ENCODE measurements at regions not wholly inside any gene's neighbourhood (a gene's known extent, or its start where the extent isn't known, plus 50 kb on each side); places are given as distances from the start of the nearest gene placed in this dataset.
A peak's percentile ranks its signal among the peaks of the same experiment; 100 is the strongest.

- peak; percentile 50 for DNase-seq (ENCODE audit: low spot score)
Observed at GRCh38 chr6:14274546-14275492, 157.2 kb downstream of the CD83 start.

- DNase-seq (ENCODE audit: low spot score), result peak; percentile 56
Observed at GRCh38 chr6:14275493-14275851, 157.9 kb downstream of the CD83 start.

- no peak for DNase-seq (ENCODE audit: low spot score)
Observed at GRCh38 chr6:14276071-14276470, 158.5 kb downstream of the CD83 start.

- peak; percentile 62 for DNase-seq (ENCODE audit: low spot score)
Observed at GRCh38 chr6:14276667-14277404, 159.3 kb downstream of the CD83 start.

GRCh38 chr6:14277405-14277930 is 159.9 kb downstream of the CD83 start:
- DNase-seq (ENCODE audit: low spot score), result no peak

GRCh38 chr6:14278006-14278405 is 160.4 kb downstream of the CD83 start:
- no peak for DNase-seq (ENCODE audit: low spot score)

- no peak for DNase-seq (ENCODE audit: low spot score)
Observed at GRCh38 chr6:14278446-14278845, 160.9 kb downstream of the CD83 start.

- DNase-seq (ENCODE audit: low spot score), result no peak
Observed at GRCh38 chr6:14280006-14280510, 162.5 kb downstream of the CD83 start.

GRCh38 chr6:14280766-14281293 is 163.3 kb downstream of the CD83 start:
- DNase-seq (ENCODE audit: low spot score), result no peak

GRCh38 chr6:14281811-14282660 is 164.5 kb downstream of the CD83 start:
- DNase-seq (ENCODE audit: low spot score), result peak; percentile 75

- DNase-seq (ENCODE audit: low spot score), result no peak
Observed at GRCh38 chr6:14282854-14283505, 165.4 kb downstream of the CD83 start.

GRCh38 chr6:14283600-14284235 is 166.1 kb downstream of the CD83 start:
- no peak for DNase-seq (ENCODE audit: low spot score)

GRCh38 chr6:14284969-14285590 is 167.5 kb downstream of the CD83 start:
- DNase-seq (ENCODE audit: low spot score), result peak; percentile 28

- peak; percentile 82 for DNase-seq (ENCODE audit: low spot score)
Observed at GRCh38 chr6:14286144-14286543, 168.6 kb downstream of the CD83 start.

GRCh38 chr6:14286634-14287428 is 169.3 kb downstream of the CD83 start:
- DNase-seq (ENCODE audit: low spot score), result no peak

- DNase-seq (ENCODE audit: low spot score), result no peak
Observed at GRCh38 chr6:14287707-14288106, 170.1 kb downstream of the CD83 start.

- no peak for DNase-seq (ENCODE audit: low spot score)
Observed at GRCh38 chr6:14288910-14289309, 171.3 kb downstream of the CD83 start.

GRCh38 chr6:14290041-14290771 is 172.6 kb downstream of the CD83 start:
- DNase-seq (ENCODE audit: low spot score), result no peak
